ENCODE measurements at regions not wholly inside any gene's neighbourhood (a gene's known extent, or its start where the extent isn't known, plus 50 kb on each side); places are given as distances from the start of the nearest gene placed in this dataset.

GRCh38 chr15:98363955-98364354 lies 284.4 kb upstream of the IGF1R start:
- TF ChIP-seq POLR2A (IDR thresholded peaks at IDR 0.05) (no peak), CTCF (IDR thresholded peaks at IDR 0.05) (no peak), POLR2AphosphoS5 (IDR thresholded peaks at IDR 0.05) (no peak)
